IMR-90 (cell line): ENCODE measurements at regions not wholly inside any gene's neighbourhood (a gene's known extent, or its start where the extent isn't known, plus 50 kb on each side); places are given as distances from the start of the nearest gene placed in this dataset.

Experiments
- ATAC-seq: fragments of 200-7000 bp; cut with Tn5 transposase; 2 replicates; pipeline ENCODE4 v1.9.1; 2020; ENCODE audit warnings: low read depth, mild to moderate bottlenecking, moderate library complexity
- BruUV-seq: library from RNA; stranded (reverse); fragments of 400-500 nt; replicated peaks from 2 replicates; lab custom pipeline; 2021; lab: Mats Ljungman, UMichigan
- CTCF ChIA-PET: fragments of 300-600 bp; formaldehyde crosslinking; extraction: SDS; loops from one replicate; lab custom pipeline; 2021; ENCODE audit warnings: antibody characterized with exemption; lab: Yijun Ruan, JAX
- POLR2A ChIA-PET: fragments of 300-600 bp; sonication (Branson Sonifier 250); formaldehyde crosslinking; loops from one replicate; lab custom pipeline; 2022; ENCODE audit warnings: antibody characterized with exemption; ENCODE audit not compliant: unreplicated experiment; lab: Charles Lee
- DNase-seq: peaks from one replicate; pipeline ENCODE4 v3.0.0; 2013
- H2AFZ ChIP-seq: replicated peaks from 2 replicates; pipeline ENCODE3; 2013; ENCODE audit warnings: low read length, mild to moderate bottlenecking; ENCODE audit not compliant: poor library complexity
- H2AK5ac ChIP-seq: 2 replicates; pipeline ENCODE4 v1.6.1; 2013; ENCODE audit warnings: low read depth, low read length, inconsistent platforms
- H2AK9ac ChIP-seq: replicated peaks from 2 replicates; pipeline ENCODE3; 2013; ENCODE audit warnings: mild to moderate bottlenecking, low read depth, low read length, moderate library complexity; ENCODE audit not compliant: poor library complexity
- H2BK120ac ChIP-seq: 2 replicates; pipeline ENCODE4 v1.6.1; 2013; ENCODE audit warnings: low read depth, low read length, inconsistent platforms
- H2BK15ac ChIP-seq: 3 replicates; pipeline ENCODE4 v1.6.1; 2013; ENCODE audit warnings: low read depth, low read length, inconsistent platforms
- H2BK20ac ChIP-seq: 2 replicates; pipeline ENCODE4 v1.6.1; 2013; ENCODE audit warnings: low read depth, mild to moderate bottlenecking, inconsistent platforms, low read length, moderate library complexity
- H2BK5ac ChIP-seq: 2 replicates; pipeline ENCODE4 v1.6.1; 2013; ENCODE audit warnings: mild to moderate bottlenecking, low read depth, low read length, inconsistent platforms; ENCODE audit not compliant: poor library complexity, severe bottlenecking
- H3K14ac ChIP-seq: replicated peaks from 2 replicates; pipeline ENCODE4 v1.6.1; 2013; ENCODE audit warnings: low read depth, low read length, inconsistent platforms
- H3K18ac ChIP-seq: 2 replicates; pipeline ENCODE4 v1.6.1; 2013; ENCODE audit warnings: low read depth, low read length, control low read depth
- H3K23ac ChIP-seq: 2 replicates; pipeline ENCODE4 v1.6.1; 2013; ENCODE audit warnings: low read depth, low read length, inconsistent platforms
- H3K27ac ChIP-seq: 2 replicates; pipeline ENCODE4 v1.5.1; 2013; ENCODE audit warnings: mild to moderate bottlenecking, control low read depth, low read length; ENCODE audit not compliant: insufficient read depth
- H3K27me3 ChIP-seq: 2 replicates; pipeline ENCODE4 v1.6.1; 2013; ENCODE audit warnings: low read length; ENCODE audit not compliant: control insufficient read depth, insufficient read depth
- H3K36me3 ChIP-seq: 2 replicates; pipeline ENCODE4 v1.6.1; 2013; ENCODE audit warnings: low read length, mixed read lengths; ENCODE audit not compliant: control insufficient read depth, insufficient read depth
- H3K4ac ChIP-seq: 2 replicates; pipeline ENCODE4 v1.6.1; 2013; ENCODE audit warnings: low read depth, low read length, inconsistent platforms
- H3K4me1 ChIP-seq: 2 replicates; pipeline ENCODE4 v1.6.1; 2013; ENCODE audit warnings: low read length, mixed read lengths; ENCODE audit not compliant: control insufficient read depth, insufficient read depth
- H3K4me2 ChIP-seq: 2 replicates; pipeline ENCODE4 v1.6.1; 2013; ENCODE audit warnings: low read depth, mild to moderate bottlenecking, control low read depth, low read length, moderate library complexity
- H3K4me3 ChIP-seq: 2 replicates; pipeline ENCODE4 v1.5.1; 2013; ENCODE audit warnings: low read depth, mild to moderate bottlenecking, control low read depth, low read length, moderate library complexity; ENCODE audit not compliant: insufficient read depth
- H3K56ac ChIP-seq: 2 replicates; pipeline ENCODE4 v1.6.1; 2013; ENCODE audit warnings: low read length, inconsistent platforms; ENCODE audit not compliant: insufficient read depth; ENCODE audit errors: extremely low read depth
- H3K79me1 ChIP-seq, 2 experiments: 2 replicates each; pipeline ENCODE4 v1.6.1; 2013; ENCODE audit warnings: low read length in 2 of 2, inconsistent platforms in 1 of 2, low read depth in 1 of 2
- H3K9ac ChIP-seq: 2 replicates; pipeline ENCODE4 v1.6.1; 2013; ENCODE audit warnings: low read depth, low read length, control low read depth
- H3K9me1 ChIP-seq: 2 replicates; pipeline ENCODE4 v1.6.1; 2013; ENCODE audit warnings: low read length, inconsistent platforms; ENCODE audit not compliant: insufficient read depth
- H3K9me3 ChIP-seq: 2 replicates; pipeline ENCODE4 v1.6.1; 2013; ENCODE audit warnings: low read length; ENCODE audit not compliant: control insufficient read depth, insufficient read depth
- H4K20me1 ChIP-seq: 2 replicates; pipeline ENCODE4 v1.6.1; 2013; ENCODE audit warnings: low read length, inconsistent platforms; ENCODE audit not compliant: insufficient read depth
- H4K5ac ChIP-seq: 2 replicates; pipeline ENCODE4 v1.6.1; 2013; ENCODE audit warnings: mild to moderate bottlenecking, low read depth, low read length, control low read depth
- H4K8ac ChIP-seq, 2 experiments: 2 replicates each; pipeline ENCODE4 v1.6.1; 2013; ENCODE audit warnings: low read depth in 2 of 2, low read length in 2 of 2, control low read depth in 1 of 2, inconsistent platforms in 1 of 2
- H4K91ac ChIP-seq: 2 replicates; pipeline ENCODE4 v1.6.1; 2013; ENCODE audit warnings: low read depth, low read length, inconsistent platforms; ENCODE audit not compliant: insufficient read depth
- BHLHE40 ChIP-seq: fragments of 150-350 bp; IDR thresholded peaks from 2 replicates; pipeline ENCODE4 v1.6.1; 2016; ENCODE audit warnings: mild to moderate bottlenecking, low read depth, low read length
- CEBPB ChIP-seq: IDR thresholded peaks from 2 replicates; pipeline ENCODE4 v1.6.1; 2012; ENCODE audit warnings: low read depth, low read length, improper control_type of control experiment
- CHD1 ChIP-seq: IDR thresholded peaks from 2 replicates; pipeline ENCODE4 v1.6.1; 2012; ENCODE audit warnings: low read depth, low read length, improper control_type of control experiment
- CTCF ChIP-seq: conservative IDR thresholded peaks from 2 replicates; pipeline ENCODE4 v1.5.1; 2012; ENCODE audit warnings: mild to moderate bottlenecking, low read depth, low read length, improper control_type of control experiment
- FOS ChIP-seq: fragments of 150-350 bp; IDR thresholded peaks from 2 replicates; pipeline ENCODE4 v1.6.1; 2016; ENCODE audit warnings: low read depth, low read length
- MAFK ChIP-seq: IDR thresholded peaks from 2 replicates; pipeline ENCODE4 v1.6.1; 2012; ENCODE audit warnings: low read depth, low read length, improper control_type of control experiment
- MAZ ChIP-seq: IDR thresholded peaks from 2 replicates; pipeline ENCODE4 v1.6.1; 2012; ENCODE audit warnings: low read depth, mild to moderate bottlenecking, low read length, improper control_type of control experiment, moderate library complexity, borderline replicate concordance
- MXI1 ChIP-seq: IDR thresholded peaks from 2 replicates; pipeline ENCODE4 v1.6.1; 2012; ENCODE audit warnings: low read depth, mild to moderate bottlenecking, low read length, moderate library complexity, borderline replicate concordance
- NFE2L2 ChIP-seq: fragments of 150-350 bp; IDR thresholded peaks from 2 replicates; pipeline ENCODE4 v1.6.1; 2016; ENCODE audit warnings: low read depth, mild to moderate bottlenecking, low read length
- POLR2A ChIP-seq: IDR thresholded peaks from 2 replicates; pipeline ENCODE4 v1.6.1; 2012; ENCODE audit warnings: mild to moderate bottlenecking, low read depth, low read length
- RAD21 ChIP-seq: IDR thresholded peaks from 2 replicates; pipeline ENCODE4 v1.6.1; 2012; ENCODE audit warnings: low read length, improper control_type of control experiment
- RCOR1 ChIP-seq: IDR thresholded peaks from 2 replicates; pipeline ENCODE4 v1.6.1; 2012; ENCODE audit warnings: mild to moderate bottlenecking, low read length, improper control_type of control experiment; ENCODE audit not compliant: insufficient replicate concordance
- RFX5 ChIP-seq: IDR thresholded peaks from 2 replicates; pipeline ENCODE4 v1.8.0; 2012; ENCODE audit warnings: low read depth, mild to moderate bottlenecking, low read length, moderate library complexity
- SMC3 ChIP-seq: fragments of 150-350 bp; IDR thresholded peaks from 2 replicates; pipeline ENCODE4 v1.6.1; 2016; ENCODE audit warnings: low read depth, mild to moderate bottlenecking, antibody characterized with exemption, low read length, moderate library complexity
- USF2 ChIP-seq: fragments of 150-350 bp; IDR thresholded peaks from 2 replicates; pipeline ENCODE4 v1.6.1; 2017; ENCODE audit warnings: mild to moderate bottlenecking, antibody characterized with exemption, low read length, low read depth
- dilution Hi-C: fragments of 300-500 bp; cut with HindIII; formaldehyde crosslinking; loops from one replicate; pipeline ENCODE4 v1.14.3; 2018; ENCODE audit warnings: low sequenced_read_pairs; ENCODE audit not compliant: unreplicated experiment
- in situ Hi-C: fragments of 300-500 bp; cut with MboI; formaldehyde crosslinking; loops from 3 replicates; pipeline ENCODE4 v1.14.3; 2019; ENCODE audit warnings: low sequenced_read_pairs, inconsistent platforms, mixed read lengths
- intact Hi-C: fragments of 100-400 bp; cut with micrococcal nuclease; formaldehyde crosslinking; loops from 2 replicates; pipeline ENCODE4 v1.10.0; 2022
- TF ChIP-seq, protein P1 (sequence below): fragments of 150-350 bp; IDR thresholded peaks from 2 replicates; pipeline ENCODE4 v1.6.1; 2016; ENCODE audit warnings: low read depth, mild to moderate bottlenecking, low read length, moderate library complexity, borderline replicate concordance

GRCh38 chr13:58879114-58879513 is 1247.6 kb downstream of the PCDH17 start:
- Histone ChIP-seq H2AFZ (no peak overlapping the region), H2BK5ac (no peak overlapping the region), H3K9ac (no peak overlapping the region), H3K27me3 (no peaks in the 10 kb centered on the region), H4K91ac (no peak overlapping the region), H2AK9ac (no peak overlapping the region), H2BK15ac (no peak overlapping the region), H4K20me1 (no peaks in the 10 kb centered on the region), H3K36me3 (no peaks in the 10 kb centered on the region), H2AK5ac (no peak overlapping the region), H2BK20ac (no peak overlapping the region), H3K4ac (no peak overlapping the region), H3K9me1 (no peaks in the 10 kb centered on the region), H4K5ac (no peak overlapping the region), H3K14ac (no peak overlapping the region), H3K27ac (no peak overlapping the region), H4K8ac (no peak overlapping the region), H3K18ac (no peak overlapping the region), H3K4me1 (no peaks in the 10 kb centered on the region), H3K9me3 (no peaks in the 10 kb centered on the region), H3K56ac (no peak overlapping the region), H3K4me2 (no peak overlapping the region), H3K79me1 (no peaks in the 10 kb centered on the region), H2BK120ac (no peak overlapping the region), H3K4me3 (no peak overlapping the region), H3K23ac (no peak overlapping the region)
- TF ChIP-seq MAFK (no peak), CTCF (no peak), RAD21 (no peak), CEBPB (no peak), SMC3 (no peak), NFE2L2 (no peak), BHLHE40 (no peak), CHD1 (no peak), FOS (no peak), RFX5 (no peak), USF2 (no peak), RCOR1 (no peak), MAZ (no peak), POLR2A (no peak), MXI1 (no peak)
- TF ChIP-seq, protein P1, sequence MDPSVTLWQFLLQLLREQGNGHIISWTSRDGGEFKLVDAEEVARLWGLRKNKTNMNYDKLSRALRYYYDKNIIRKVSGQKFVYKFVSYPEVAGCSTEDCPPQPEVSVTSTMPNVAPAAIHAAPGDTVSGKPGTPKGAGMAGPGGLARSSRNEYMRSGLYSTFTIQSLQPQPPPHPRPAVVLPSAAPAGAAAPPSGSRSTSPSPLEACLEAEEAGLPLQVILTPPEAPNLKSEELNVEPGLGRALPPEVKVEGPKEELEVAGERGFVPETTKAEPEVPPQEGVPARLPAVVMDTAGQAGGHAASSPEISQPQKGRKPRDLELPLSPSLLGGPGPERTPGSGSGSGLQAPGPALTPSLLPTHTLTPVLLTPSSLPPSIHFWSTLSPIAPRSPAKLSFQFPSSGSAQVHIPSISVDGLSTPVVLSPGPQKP: no peak
- ChIA-PET CTCF (no interaction called here), POLR2A (no interaction called here)
- dilution Hi-C loops: no loop called here
- no peak for ATAC-seq
- in situ Hi-C loops: no loop called here
- BruUV-seq: no TSS peak
- DNase-seq: no peak
- intact Hi-C loops: no loop called here
